Calu3 (cell line): ENCODE measurements at regions not wholly inside any gene's neighbourhood (a gene's known extent, or its start where the extent isn't known, plus 50 kb on each side); places are given as distances from the start of the nearest gene placed in this dataset.

Experiments used
- BruUV-seq: library from RNA; stranded (reverse); fragments of 400-500 nt; replicated peaks from 2 replicates; lab custom pipeline; 2021; lab: Mats Ljungman, UMichigan
- CTCF ChIA-PET: fragments of 300-600 bp; sonication (Branson Sonifier 250); formaldehyde crosslinking; loops from one replicate; lab custom pipeline; 2022; ENCODE audit warnings: antibody characterized with exemption; lab: Charles Lee
- DNase-seq: peaks from one replicate; pipeline ENCODE4 v3.0.0; 2022
- H3K27ac Mint-ChIP-seq: one replicate; pipeline ENCODE4 v1.8.0; 2022; ENCODE audit warnings: mixed read lengths; ENCODE audit not compliant: unreplicated experiment
- H3K27me3 Mint-ChIP-seq: one replicate; pipeline ENCODE4 v1.8.0; 2022; ENCODE audit warnings: mixed read lengths; ENCODE audit not compliant: unreplicated experiment
- H3K36me3 Mint-ChIP-seq: one replicate; pipeline ENCODE4 v1.8.0; 2022; ENCODE audit warnings: mild to moderate bottlenecking, moderate library complexity, mixed read lengths; ENCODE audit not compliant: insufficient read depth, unreplicated experiment
- H3K4me1 Mint-ChIP-seq: one replicate; pipeline ENCODE4 v1.8.0; 2022; ENCODE audit warnings: mild to moderate bottlenecking, low read depth, mixed read lengths; ENCODE audit not compliant: unreplicated experiment
- H3K4me3 Mint-ChIP-seq: one replicate; pipeline ENCODE4 v1.8.0; 2022; ENCODE audit warnings: mild to moderate bottlenecking, low read depth, moderate library complexity, mixed read lengths; ENCODE audit not compliant: unreplicated experiment
- H3K9me3 Mint-ChIP-seq: one replicate; pipeline ENCODE4 v1.8.0; 2022; ENCODE audit warnings: low read depth, mixed read lengths; ENCODE audit not compliant: unreplicated experiment
- CTCF ChIP-seq: fragments of 200-600 bp; IDR thresholded peaks from one replicate; pipeline ENCODE4 v1.8.0; 2022; ENCODE audit warnings: antibody characterized with exemption; ENCODE audit not compliant: unreplicated experiment
- intact Hi-C: fragments of 100-400 bp; cut with micrococcal nuclease; formaldehyde crosslinking; loops from one replicate; pipeline ENCODE4 v1.10.0; 2022; ENCODE audit not compliant: unreplicated experiment

- DNase-seq: no peak
- H3K9me3 Mint-ChIP-seq: no peaks in the 10 kb centered on the region
- intact Hi-C loops: no loop called here
- BruUV-seq: no TSS peak
- peaks cover 82% of the 10 kb centered on the region for H3K27me3 Mint-ChIP-seq
- H3K36me3 Mint-ChIP-seq: no peaks in the 10 kb centered on the region
- no peak overlapping the region for H3K27ac Mint-ChIP-seq
- TF ChIP-seq CTCF: no peak
- H3K4me3 Mint-ChIP-seq: no peak overlapping the region
- no peaks in the 10 kb centered on the region for H3K4me1 Mint-ChIP-seq
- CTCF ChIA-PET: no interaction called here
Observed at GRCh38 chr12:131460520-131460919, 250.4 kb upstream of the SFSWAP start.

- Mint-ChIP-seq H3K4me1 (no peaks in the 10 kb centered on the region), H3K36me3 (no peaks in the 10 kb centered on the region), H3K4me3 (no peak overlapping the region), H3K27me3 (peaks cover 80% of the 10 kb centered on the region), H3K9me3 (no peaks in the 10 kb centered on the region), H3K27ac (no peak overlapping the region)
- no TSS peak for BruUV-seq
- no peak for DNase-seq
- TF ChIP-seq CTCF: no peak
- CTCF ChIA-PET: no interaction called here
- intact Hi-C loops: no loop called here
Observed at GRCh38 chr12:131461096-131461495, 249.8 kb upstream of the SFSWAP start.

GRCh38 chr12:131463174-131463573 is 247.7 kb upstream of the SFSWAP start:
- no peak for DNase-seq
- no peak for TF ChIP-seq CTCF
- Mint-ChIP-seq H3K9me3 (no peaks in the 10 kb centered on the region), H3K27ac (no peak overlapping the region), H3K27me3 (peaks cover 79% of the 10 kb centered on the region), H3K4me1 (no peaks in the 10 kb centered on the region), H3K4me3 (no peak overlapping the region), H3K36me3 (no peaks in the 10 kb centered on the region)
- no TSS peak for BruUV-seq
- intact Hi-C loops: no loop called here
- CTCF ChIA-PET: no interaction called here

- intact Hi-C loops: no loop called here
- no peaks in the 10 kb centered on the region for H3K9me3 Mint-ChIP-seq
- H3K4me3 Mint-ChIP-seq: no peak overlapping the region
- CTCF ChIA-PET: no interaction called here
- H3K27ac Mint-ChIP-seq: no peak overlapping the region
- TF ChIP-seq CTCF: no peak
- no peaks in the 10 kb centered on the region for H3K36me3 Mint-ChIP-seq
- H3K27me3 Mint-ChIP-seq: peaks cover 70% of the 10 kb centered on the region
- no peaks in the 10 kb centered on the region for H3K4me1 Mint-ChIP-seq
- BruUV-seq: no TSS peak
- DNase-seq: no peak
Observed at GRCh38 chr12:131464081-131464480, 246.8 kb upstream of the SFSWAP start.
